Activated CD8-positive, alpha-beta memory T cell treated with anti-CD3 and anti-CD28 coated beads for 36 hours (primary cell): ENCODE measurements at regions not wholly inside any gene's neighbourhood (a gene's known extent, or its start where the extent isn't known, plus 50 kb on each side); places are given as distances from the start of the nearest gene placed in this dataset.

ENCODE experiments used
- CTCF ChIA-PET: fragments of 350-600 bp; sonication (Branson Sonifier 250); formaldehyde crosslinking; loops from one replicate; lab custom pipeline; 2021; ENCODE audit warnings: antibody characterized with exemption; lab: Charles Lee
- POLR2A ChIA-PET: fragments of 350-600 bp; sonication (Branson Sonifier 250); formaldehyde crosslinking; loops from one replicate; lab custom pipeline; 2021; ENCODE audit warnings: antibody characterized with exemption; lab: Charles Lee

DNA sequence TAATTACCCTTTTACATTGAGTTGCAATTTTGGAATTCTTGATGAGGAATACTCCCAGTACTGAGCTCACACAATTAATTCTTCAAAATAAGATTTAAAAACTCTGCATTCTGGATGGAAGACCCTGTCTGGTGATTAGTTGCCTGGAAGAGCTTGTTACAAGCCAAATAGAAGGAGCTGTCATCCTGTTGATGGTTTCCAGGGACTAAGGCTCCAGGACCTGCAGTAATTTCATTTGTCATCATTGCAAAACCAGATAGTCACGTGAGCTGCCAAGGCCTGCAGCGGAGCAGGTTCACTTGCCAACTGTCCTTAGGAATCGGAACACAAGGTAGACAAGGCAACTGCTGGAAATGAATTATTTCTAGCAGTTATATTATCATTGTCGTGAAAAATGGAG, 597.7 kb downstream of the CCDC171 start:
- ChIA-PET CTCF (no interaction called here), POLR2A (no interaction called here)

DNA sequence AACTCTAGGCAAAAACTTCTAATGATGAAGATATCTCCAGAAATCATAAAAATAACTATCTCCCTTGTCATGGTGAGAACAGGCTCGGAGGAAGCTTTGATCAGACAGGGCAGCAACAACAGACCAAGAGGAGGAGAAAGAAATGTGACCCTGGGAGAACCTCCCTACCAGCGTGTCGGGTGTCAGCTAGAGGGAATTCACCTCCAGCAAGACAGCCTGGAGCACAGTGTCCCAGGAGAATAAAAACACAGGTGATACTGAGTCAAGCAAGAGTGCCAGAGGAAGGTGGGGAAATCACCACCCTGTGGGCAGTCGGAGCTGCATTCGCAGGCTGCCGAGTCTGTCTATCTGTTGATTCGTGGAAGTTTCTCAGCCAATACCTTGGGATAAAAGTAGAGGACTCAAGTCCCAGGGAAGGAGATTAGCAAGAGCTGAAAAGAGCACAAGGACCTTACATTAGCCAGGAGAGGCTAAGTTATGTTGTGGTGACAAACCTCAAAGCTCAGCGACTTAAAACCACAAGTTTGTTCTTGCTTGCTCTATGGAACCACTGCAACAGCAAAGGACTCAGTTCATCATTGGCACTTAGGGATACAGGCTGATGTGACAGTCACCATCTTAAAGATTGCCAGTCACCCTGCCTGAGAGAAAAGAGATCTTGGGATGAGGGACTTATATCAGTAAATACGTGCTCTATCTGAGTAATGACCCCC, 598.3 kb downstream of the CCDC171 start:
- POLR2A ChIA-PET = no interaction called here
- CTCF ChIA-PET = no interaction called here

DNA sequence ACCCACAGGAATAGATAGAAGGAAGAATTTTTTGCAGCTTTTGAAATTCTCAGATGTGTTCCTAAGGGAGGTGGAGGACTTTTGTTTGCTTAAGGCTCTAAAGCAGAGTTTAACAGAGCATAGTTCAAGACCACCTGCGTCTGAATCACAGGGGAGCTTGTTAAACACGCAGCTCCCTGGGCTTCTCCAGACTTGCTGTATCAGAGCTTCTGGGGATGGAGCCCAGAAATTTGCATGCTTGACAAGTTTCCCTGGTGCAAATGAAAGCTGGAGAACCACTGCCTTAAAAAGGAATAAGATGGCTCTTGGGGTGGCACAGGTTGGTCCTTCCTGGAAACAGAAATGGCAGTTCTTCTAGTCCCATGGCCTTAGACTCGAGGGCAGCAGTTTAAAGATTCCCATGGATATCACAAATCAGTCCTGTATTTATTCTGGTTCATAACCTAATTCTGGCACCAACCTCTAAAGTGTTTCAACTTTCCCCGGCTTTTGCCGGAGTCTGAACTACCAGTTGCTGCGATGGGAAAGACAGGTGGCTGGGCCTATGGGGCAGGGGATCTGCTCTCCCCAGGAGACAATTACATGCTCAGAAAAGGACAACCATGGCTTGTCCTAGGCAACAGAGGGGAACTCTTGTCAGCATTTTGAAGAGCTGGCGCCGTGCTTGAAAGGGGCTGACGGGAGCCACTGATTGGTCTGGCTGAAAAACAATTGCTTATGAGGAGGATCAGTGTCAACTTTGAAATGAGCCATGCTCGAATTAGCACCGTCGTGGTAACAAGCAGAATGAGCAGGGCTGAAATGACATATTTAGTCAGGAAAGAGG, 599.6 kb downstream of the CCDC171 start:
- CTCF ChIA-PET = no interaction called here
- POLR2A ChIA-PET = no interaction called here

DNA sequence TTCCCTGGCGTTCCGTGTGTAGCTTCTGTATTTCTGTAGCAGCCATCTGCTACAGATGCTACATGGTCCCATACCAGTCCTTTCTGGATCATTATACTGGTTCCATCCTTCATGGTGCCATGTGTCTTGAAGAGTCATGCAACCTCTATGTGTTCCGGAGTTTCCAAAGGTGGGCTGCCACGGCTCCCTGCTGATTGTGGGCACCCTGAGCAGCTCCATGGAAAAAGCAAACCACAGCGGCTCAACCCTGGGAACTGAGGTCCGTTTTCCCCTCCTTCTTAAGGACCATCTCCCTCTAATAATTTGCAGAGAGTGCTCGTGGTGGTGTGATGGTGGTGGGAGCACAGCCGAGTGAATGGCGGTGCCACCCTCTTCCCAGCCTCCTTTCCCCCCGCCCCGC, 600.4 kb downstream of the CCDC171 start:
- ChIA-PET CTCF (no interaction called here), POLR2A (no interaction called here)

DNA sequence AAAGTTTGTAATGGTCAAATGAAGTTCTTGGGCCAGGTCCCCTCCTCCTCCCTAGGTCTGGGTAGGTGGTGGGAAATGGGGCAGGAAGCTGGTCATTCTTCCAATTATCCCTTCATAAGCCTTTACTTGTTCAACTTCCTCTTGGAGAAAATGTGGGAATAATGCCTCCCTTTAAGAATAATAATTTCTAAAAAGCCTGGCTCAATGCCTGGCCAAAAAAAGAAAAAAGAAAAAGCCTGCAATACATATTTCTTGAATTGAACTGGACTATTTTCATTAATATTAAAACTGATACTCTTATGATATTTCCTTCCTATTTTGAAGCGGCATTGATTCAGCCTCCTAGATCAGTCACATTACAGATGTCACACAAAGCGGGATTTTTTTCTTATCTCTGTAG, 600.9 kb downstream of the CCDC171 start:
- ChIA-PET CTCF (no interaction called here), POLR2A (no interaction called here)

DNA sequence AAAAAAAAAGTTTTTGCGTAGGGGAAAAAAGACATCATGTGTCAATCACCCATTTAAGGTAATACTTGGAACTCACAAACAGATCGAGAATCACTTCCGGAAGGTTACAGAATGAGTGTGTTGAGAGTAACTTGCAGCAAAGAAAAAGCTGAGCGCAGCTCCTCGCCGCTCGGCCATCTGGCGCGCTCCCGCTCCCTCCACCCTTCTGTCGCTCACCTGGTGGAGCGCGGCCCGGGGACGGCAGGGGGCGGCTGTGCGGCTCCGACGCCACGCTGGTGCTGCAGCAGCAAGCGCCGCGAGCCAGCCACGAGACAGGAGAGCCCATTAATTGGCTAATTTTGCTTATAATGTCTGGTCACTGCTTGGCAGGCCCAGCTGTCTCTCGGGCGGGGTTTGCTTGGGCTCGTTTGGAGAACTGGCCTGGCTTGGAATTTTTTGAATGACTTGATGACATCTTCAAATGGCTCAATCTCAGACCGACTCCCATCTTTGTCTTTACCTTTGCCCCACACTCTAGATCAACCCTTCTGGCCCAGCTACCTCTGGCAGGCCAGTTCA, 601.8 kb downstream of the CCDC171 start:
- CTCF ChIA-PET = no interaction called here
- POLR2A ChIA-PET = no interaction called here

DNA sequence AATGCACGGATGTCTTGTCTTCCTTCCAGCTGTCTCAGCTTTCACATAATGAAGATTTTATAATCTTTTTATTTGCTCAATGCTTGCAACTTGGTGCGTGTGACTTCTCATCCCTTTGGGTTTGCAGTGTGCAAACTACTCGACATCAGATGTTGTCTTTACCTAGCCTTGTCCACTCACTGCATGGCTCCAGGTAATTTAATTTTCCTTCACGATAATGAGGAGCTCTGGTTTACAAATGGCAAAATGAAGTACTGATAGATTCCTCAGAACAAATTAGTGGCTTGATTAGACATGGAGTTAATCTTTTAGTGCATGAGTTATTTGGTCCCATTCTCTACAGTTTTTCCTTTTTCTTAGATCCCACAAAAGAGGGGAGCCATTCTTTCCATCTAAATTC, 603.0 kb downstream of the CCDC171 start:
- ChIA-PET CTCF (no interaction called here), POLR2A (no interaction called here)

DNA sequence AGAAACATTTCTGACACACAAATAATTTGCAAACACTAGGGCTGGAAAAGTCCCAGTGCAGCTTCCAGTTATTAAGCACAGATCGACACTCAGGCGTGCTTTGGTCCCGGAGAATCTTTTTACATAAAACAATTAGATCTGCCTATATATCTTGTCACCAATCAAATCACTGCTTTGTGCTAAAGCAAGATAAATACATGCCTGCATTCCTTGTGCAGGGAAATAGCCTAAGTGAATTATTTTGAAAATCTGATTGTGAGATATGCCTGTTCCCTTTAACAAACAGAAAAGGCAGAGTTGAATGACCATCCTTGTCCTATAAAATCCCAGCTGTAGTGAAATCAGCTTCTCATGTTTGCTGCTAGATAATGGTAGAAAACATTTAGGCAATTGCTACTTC, 604.4 kb downstream of the CCDC171 start:
- ChIA-PET CTCF (no interaction called here), POLR2A (no interaction called here)

DNA sequence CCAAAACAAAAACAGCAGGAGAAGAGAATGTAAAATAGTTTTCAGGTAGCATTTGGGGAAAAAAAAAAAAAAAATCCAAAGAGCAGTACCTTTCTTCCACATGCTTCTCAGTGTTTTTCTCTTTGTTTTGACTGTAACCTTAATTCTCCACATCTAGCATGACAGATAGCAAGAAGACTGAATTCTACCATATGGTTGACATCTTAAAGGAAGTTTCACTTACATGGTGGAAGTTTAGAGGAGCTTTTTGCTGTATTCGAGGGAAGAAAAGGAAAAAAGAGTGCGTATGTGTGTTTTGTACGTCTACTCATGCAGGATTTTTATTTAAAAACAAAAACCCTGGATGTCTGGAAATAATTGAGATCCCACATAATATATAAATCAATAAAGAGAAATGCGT, 604.8 kb downstream of the CCDC171 start:
- CTCF ChIA-PET = no interaction called here
- POLR2A ChIA-PET = no interaction called here

DNA sequence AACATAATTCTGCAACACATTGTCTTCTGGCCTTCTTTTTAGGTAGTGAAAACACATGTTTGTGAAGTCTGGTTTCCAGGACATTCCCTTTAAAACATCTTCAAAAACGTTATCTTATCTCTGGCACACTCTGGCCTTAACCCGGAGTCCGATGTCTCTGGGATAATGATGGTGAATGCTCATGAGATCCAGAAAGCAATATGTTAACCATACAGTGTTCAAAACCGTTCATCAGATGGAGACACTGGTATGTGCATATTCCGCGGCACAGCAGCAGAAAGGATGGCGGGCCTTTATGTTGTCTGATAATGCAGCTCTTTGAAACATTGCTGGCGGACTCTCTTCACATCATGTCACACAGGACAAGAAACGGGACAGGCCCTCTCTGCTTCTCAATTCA, 605.2 kb downstream of the CCDC171 start:
- ChIA-PET CTCF (no interaction called here), POLR2A (no interaction called here)

DNA sequence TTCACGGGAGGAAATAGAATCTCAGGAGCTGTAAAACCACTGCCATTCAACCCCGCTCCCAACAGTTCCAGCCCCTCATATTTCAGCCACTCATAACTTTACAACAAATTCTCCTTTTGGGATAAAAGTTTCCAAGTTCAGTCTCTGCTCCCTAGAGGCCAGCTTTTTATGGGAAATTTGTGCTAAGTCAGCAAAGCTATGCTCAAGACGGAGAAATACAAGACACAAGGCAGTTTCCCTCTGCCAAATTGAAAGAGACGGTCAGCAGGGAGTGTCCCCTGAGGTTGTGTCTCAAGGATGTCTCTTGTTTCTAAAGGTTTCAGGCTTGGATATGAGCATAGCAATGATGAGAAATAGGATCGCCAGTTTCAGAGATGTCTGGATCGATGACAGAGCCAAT, 608.6 kb downstream of the CCDC171 start:
- ChIA-PET POLR2A (no interaction called here), CTCF (no interaction called here)

DNA sequence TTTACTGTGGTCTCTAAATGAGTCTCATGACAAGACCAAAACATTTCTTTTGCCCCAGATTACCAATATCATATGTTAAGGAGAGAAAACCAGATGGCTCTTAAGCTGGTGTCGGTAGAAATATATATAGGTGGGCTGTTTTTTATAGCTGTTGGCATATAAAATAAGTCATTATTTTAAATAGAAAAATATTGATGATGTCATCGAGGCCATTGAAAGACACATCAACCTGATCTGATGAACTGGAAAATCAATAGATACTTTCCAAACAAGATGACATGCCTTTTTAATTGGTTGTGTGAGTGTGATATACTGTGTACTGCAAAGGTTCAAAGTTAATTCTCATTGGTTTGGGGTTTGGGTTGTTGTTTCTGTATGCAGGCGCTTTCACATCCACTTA, 617.3 kb downstream of the CCDC171 start:
- ChIA-PET POLR2A (no interaction called here), CTCF (no interaction called here)

DNA sequence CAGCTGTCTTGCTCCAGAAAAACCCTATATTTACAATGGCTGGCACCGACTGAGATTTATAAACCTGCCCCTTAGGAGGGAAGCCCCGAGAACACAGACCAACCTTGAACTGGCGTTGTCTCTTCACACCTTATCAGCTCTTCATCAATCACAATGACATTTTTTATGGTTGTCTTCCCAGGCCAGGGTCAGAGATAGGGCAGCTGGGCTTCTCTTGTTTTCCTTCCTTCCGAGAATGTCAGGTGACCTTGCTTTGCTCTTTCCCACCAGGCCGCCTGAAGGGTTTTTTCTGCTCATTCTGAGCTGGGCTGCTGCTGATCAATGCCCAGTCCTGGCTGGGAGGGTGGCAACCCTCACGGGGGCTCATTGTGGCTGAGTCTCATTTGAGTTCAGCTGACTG, 619.1 kb downstream of the CCDC171 start:
- POLR2A ChIA-PET = no interaction called here
- CTCF ChIA-PET = no interaction called here

DNA sequence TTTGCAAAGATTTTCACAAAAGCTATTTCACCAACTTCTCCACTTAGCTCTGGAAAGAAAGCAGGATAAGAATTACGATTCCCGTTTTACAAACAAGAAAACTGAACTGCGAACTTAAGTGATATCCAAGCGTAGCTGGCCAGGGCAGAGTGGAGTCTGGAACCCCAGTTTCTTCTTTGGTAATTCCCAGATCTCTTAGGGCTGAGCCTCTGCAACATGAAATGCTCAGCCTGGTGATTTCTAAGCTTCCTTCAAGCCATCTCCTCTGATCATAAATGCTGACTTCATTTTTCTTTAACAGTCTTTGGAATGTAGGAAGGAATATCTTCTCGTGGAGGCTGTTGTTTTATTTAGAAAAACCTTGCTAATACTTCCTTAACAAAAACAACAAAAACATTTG, 620.0 kb downstream of the CCDC171 start:
- POLR2A ChIA-PET = no interaction called here
- CTCF ChIA-PET = no interaction called here

DNA sequence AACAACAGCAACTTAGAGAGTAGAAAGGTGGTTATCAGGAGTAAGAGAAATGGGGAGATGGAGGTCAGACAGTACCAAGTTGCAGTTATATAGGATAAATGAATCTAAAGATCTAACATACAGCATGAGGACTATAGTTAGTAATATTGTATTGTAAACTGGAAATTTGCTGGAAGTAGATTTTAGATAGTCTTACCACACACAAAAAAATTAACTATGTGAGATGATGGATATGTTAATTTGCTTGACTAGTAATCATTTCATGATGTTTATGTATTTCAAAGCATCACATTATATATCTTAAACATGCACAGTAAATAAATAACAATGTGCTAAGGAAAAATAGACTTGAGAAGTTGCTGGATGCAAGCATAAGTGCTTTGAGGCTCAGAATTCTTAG, 622.1 kb downstream of the CCDC171 start:
- ChIA-PET CTCF (no interaction called here), POLR2A (no interaction called here)

DNA sequence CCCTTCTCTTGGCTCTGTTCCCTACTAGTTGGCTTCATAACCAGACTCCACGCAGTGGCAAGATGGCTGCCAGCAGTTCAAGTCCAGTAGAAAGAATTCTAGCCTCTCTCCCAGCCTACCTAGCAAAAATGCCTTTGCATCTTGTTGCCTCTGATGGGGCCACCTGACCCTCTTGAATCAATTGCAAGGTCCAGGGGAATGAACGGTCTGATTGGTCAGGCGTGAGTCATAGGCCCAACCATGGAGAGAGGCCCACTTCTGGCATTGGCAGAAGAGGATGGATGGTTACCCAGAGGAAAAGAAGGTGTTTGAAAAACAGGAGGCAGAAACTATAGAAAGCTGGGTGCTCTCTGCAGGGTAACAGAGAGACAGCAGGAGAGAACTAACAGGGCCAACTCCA, 622.6 kb downstream of the CCDC171 start:
- CTCF ChIA-PET = no interaction called here
- POLR2A ChIA-PET = no interaction called here

DNA sequence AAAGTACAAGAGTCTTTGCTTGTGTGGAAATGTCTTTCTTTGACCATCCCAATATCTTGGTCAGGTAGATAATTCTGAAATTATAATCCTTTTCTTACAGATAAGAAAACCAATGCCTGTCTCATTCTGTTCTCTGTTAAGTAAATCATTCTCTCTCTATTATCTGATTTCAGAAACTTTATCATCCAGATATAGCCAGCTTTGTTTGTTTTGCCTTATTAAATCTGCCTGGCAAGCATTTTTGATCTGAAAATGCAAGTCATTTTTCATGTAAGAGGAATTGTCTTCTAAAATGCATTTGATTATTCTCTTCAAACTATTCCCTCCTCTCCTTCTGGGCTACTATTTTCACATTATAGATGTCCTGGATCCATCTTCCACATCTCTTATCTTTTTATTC, 625.5 kb downstream of the CCDC171 start:
- POLR2A ChIA-PET = no interaction called here
- CTCF ChIA-PET = no interaction called here

DNA sequence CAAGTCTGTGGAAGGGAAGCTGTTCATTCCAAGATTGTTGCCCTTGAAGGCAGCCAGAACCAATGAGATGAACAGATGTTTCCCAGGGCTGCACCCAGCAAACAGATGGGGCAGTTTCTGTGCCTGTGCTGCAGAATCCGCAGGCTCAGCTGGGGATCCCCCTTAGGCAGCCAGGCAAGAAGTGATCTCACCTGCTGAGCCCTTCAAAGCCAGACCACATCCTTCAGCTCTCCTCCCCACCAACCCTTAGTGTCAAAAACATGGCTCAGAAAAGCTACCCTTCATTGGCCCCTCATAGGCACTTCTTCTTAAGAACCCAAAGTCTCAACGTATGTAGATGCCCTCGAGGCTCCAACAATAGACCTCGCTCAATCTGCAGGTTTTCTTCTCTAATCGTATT, 626.7 kb downstream of the CCDC171 start:
- CTCF ChIA-PET = no interaction called here
- POLR2A ChIA-PET = no interaction called here

DNA sequence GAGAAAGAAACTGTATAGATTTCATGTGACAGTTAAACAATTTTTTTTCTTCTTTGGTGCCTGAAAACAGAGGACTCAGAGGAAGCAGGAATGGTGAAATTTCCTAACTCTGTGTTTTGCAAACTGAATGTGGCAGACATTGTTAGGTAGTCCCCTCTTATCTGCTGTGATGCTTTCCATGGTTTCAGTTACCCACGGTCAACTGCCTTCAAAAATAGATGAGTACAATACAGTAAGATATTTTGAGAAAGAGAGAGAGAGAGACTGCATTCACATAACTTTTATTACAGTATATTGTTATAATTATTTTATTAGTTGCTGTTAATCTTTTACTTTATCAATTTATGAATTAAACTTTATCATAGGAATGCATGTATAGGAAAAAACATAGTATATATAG, 627.2 kb downstream of the CCDC171 start:
- ChIA-PET POLR2A (no interaction called here), CTCF (no interaction called here)

DNA sequence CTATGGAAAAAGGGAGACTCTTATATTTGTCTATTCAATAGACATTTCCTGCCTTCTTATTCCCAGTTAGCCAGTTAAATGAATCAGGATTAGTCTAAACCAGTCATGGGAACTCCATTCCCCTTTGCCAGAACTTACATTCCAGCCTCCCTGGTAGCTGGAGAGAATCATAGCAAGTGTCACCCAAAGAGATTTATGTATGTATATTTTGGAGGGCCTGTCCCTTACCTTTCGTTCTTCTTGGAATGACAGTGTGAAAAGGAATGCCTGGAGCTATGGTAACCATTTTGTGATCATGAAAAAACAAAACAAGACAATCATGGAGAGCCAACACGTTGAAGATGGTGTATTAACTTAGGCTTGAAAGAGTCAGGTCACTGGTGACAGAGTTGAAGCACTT, 627.7 kb downstream of the CCDC171 start:
- POLR2A ChIA-PET = no interaction called here
- CTCF ChIA-PET = no interaction called here

DNA sequence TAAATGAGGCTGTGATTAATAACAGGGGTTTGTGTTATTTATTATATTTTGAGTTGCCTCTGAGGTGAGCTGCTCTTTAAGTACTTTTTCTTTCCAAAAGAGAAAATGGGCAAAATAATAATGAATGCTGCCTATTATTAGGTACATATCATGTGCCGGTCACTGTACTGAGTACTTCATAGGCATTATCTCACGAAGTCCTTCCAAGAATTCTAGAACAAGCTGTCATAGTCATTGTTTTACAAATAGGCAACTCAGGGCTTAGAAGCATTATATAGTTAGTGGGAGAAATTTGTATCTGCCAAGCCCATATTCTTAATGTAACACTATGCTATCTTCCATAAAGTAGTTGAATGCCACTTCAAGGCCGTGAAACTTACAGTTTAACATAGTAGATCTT, 628.7 kb downstream of the CCDC171 start:
- ChIA-PET CTCF (no interaction called here), POLR2A (no interaction called here)
